ENCODE measurements at regions not wholly inside any gene's neighbourhood (a gene's known extent, or its start where the extent isn't known, plus 50 kb on each side); places are given as distances from the start of the nearest gene placed in this dataset.

DNA sequence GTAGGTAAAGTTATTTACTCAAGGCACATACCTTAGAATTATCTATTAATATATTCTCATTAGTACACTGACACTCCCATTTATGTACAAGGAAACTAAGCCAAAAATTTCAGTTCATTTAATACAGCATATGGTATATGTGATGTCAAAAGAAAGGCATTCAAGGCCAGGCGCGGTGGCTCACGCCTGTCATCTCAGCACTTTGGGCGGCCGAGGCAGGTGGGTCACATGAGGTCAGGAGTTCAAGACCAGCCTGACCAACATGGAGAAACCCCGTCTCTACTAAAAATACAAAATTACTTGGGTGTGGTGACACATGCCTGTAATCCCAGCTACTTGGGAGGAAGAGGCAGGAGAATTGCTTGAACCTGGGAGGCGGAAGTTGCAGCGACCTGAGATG lies 435.2 kb downstream of the GBE1 start:
- Histone ChIP-seq H3K36me3 (ENCODE audit: control insufficient read depth, insufficient read depth, low read length) (no peaks in the 10 kb centered on the region), H3K4me1 (ENCODE audit: control insufficient read depth, insufficient read depth, low read length) (no peaks in the 10 kb centered on the region), H3K9me3 (ENCODE audit: control insufficient read depth, insufficient read depth, low read depth, low read length) (no peaks in the 10 kb centered on the region), H3K4me3 (ENCODE audit: low read depth in 2 of 2, low read length in 2 of 2) (no peak overlapping the region), H3K27me3 (ENCODE audit: control insufficient read depth, insufficient read depth, low read length) (no peaks in the 10 kb centered on the region), H3K27ac (ENCODE audit: low read length) (no peak overlapping the region)
- no peak for ATAC-seq
- no TSS peak for BruUV-seq (replicated peaks)
- ChIA-PET CTCF (no interaction called here), POLR2A (no interaction called here)
- intact Hi-C loops (cut with micrococcal nuclease; ENCODE audit: unreplicated experiment) (no loop called here), in situ Hi-C loops (cut with HindIII; ENCODE audit: low pct_unique_long_range_greater_than_20kb, low sequenced_read_pairs) (no loop called here)
- DNase-seq (ENCODE audit: low read depth, low spot score): no peak
- no peak for TF ChIP-seq TCF7L2 (IDR thresholded peaks at IDR 0.05; ENCODE audit: low read depth, low read length)
- TF ChIP-seq SIN3A (IDR thresholded peaks at IDR 0.05; ENCODE audit: borderline replicate concordance, insufficient read depth, low read depth, low read length): no peak
- no peak for TF ChIP-seq POLR2AphosphoS5 (IDR thresholded peaks at IDR 0.05; ENCODE audit: low read depth, low read length)
- TF ChIP-seq, protein P1, sequence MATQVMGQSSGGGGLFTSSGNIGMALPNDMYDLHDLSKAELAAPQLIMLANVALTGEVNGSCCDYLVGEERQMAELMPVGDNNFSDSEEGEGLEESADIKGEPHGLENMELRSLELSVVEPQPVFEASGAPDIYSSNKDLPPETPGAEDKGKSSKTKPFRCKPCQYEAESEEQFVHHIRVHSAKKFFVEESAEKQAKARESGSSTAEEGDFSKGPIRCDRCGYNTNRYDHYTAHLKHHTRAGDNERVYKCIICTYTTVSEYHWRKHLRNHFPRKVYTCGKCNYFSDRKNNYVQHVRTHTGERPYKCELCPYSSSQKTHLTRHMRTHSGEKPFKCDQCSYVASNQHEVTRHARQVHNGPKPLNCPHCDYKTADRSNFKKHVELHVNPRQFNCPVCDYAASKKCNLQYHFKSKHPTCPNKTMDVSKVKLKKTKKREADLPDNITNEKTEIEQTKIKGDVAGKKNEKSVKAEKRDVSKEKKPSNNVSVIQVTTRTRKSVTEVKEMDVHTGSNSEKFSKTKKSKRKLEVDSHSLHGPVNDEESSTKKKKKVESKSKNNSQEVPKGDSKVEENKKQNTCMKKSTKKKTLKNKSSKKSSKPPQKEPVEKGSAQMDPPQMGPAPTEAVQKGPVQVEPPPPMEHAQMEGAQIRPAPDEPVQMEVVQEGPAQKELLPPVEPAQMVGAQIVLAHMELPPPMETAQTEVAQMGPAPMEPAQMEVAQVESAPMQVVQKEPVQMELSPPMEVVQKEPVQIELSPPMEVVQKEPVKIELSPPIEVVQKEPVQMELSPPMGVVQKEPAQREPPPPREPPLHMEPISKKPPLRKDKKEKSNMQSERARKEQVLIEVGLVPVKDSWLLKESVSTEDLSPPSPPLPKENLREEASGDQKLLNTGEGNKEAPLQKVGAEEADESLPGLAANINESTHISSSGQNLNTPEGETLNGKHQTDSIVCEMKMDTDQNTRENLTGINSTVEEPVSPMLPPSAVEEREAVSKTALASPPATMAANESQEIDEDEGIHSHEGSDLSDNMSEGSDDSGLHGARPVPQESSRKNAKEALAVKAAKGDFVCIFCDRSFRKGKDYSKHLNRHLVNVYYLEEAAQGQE (IDR thresholded peaks at IDR 0.05; ENCODE audit: insufficient read depth in 1 of 2, low read depth in 2 of 2, low read length in 1 of 2): no peak
- TF ChIP-seq, protein P2, sequence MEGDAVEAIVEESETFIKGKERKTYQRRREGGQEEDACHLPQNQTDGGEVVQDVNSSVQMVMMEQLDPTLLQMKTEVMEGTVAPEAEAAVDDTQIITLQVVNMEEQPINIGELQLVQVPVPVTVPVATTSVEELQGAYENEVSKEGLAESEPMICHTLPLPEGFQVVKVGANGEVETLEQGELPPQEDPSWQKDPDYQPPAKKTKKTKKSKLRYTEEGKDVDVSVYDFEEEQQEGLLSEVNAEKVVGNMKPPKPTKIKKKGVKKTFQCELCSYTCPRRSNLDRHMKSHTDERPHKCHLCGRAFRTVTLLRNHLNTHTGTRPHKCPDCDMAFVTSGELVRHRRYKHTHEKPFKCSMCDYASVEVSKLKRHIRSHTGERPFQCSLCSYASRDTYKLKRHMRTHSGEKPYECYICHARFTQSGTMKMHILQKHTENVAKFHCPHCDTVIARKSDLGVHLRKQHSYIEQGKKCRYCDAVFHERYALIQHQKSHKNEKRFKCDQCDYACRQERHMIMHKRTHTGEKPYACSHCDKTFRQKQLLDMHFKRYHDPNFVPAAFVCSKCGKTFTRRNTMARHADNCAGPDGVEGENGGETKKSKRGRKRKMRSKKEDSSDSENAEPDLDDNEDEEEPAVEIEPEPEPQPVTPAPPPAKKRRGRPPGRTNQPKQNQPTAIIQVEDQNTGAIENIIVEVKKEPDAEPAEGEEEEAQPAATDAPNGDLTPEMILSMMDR (IDR thresholded peaks at IDR 0.05): no peak

DNA sequence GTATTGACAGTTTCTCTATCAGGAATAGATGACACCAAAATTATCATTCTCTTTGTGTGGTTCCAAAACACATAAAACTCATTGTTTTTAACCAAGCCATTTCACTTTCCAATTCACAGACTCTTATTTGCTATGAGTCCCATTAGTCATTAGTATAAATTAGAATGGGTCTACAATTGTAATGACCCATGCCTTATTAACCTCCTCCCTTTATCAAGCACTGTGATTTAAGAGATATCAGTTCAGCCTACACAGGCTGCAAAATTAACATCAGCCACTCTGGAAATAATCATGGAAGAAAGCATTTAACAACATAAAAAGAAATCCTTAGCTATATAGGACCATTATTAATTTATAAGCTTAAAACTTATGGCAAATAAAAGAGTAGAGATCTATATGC lies 440.6 kb downstream of the GBE1 start:
- no peak for ATAC-seq
- H3K4me1 ChIP-seq (ENCODE audit: control insufficient read depth, insufficient read depth, low read length): no peaks in the 10 kb centered on the region

More for the DNA sequence above, 440.6 kb downstream of the GBE1 start:
- TF ChIP-seq SIN3A (IDR thresholded peaks at IDR 0.05; ENCODE audit: borderline replicate concordance, insufficient read depth, low read depth, low read length): no peak
- no peak for TF ChIP-seq TCF7L2 (IDR thresholded peaks at IDR 0.05; ENCODE audit: low read depth, low read length)
- TF ChIP-seq, protein P2 (IDR thresholded peaks at IDR 0.05): no peak
- TF ChIP-seq, protein P1 (IDR thresholded peaks at IDR 0.05; ENCODE audit: insufficient read depth in 1 of 2, low read depth in 2 of 2, low read length in 1 of 2): no peak
- TF ChIP-seq POLR2AphosphoS5 (IDR thresholded peaks at IDR 0.05; ENCODE audit: low read depth, low read length): no peak
- in situ Hi-C loops (cut with HindIII; ENCODE audit: low pct_unique_long_range_greater_than_20kb, low sequenced_read_pairs) (no loop called here), intact Hi-C loops (cut with micrococcal nuclease; ENCODE audit: unreplicated experiment) (no loop called here)
- no peaks in the 10 kb centered on the region for H3K9me3 ChIP-seq (ENCODE audit: control insufficient read depth, insufficient read depth, low read depth, low read length)
- no peak overlapping the region for H3K27ac ChIP-seq (ENCODE audit: low read length)
- no TSS peak for BruUV-seq (replicated peaks)
- CTCF ChIA-PET: no interaction called here
- no peak overlapping the region for H3K4me3 ChIP-seq (ENCODE audit: low read depth in 2 of 2, low read length in 2 of 2)
- POLR2A ChIA-PET: no interaction called here
- H3K36me3 ChIP-seq (ENCODE audit: control insufficient read depth, insufficient read depth, low read length): no peaks in the 10 kb centered on the region
- no peaks in the 10 kb centered on the region for H3K27me3 ChIP-seq (ENCODE audit: control insufficient read depth, insufficient read depth, low read length)
- DNase-seq (ENCODE audit: low read depth, low spot score): no peak

All from Panc1 (cell line).